Esophagus squamous epithelium (tissue), 5 donors: ENCODE measurements at regions not wholly inside any gene's neighbourhood (a gene's known extent, or its start where the extent isn't known, plus 50 kb on each side); places are given as distances from the start of the nearest gene placed in this dataset.
"Not testable (repeated sequence)": the region's sequence is repeated elsewhere in the genome, so short reads cannot be mapped to it uniquely, and the experiment has no call there.

ENCODE experiments used
- DNase-seq: peaks from one replicate; lab custom pipeline; 2025; lab: John Stamatoyannopoulos, UW
- H3K27ac ChIP-seq, 4 donors: fragments of 200-600 bp; sonication (generic); one replicate each; pipeline ENCODE4 v1.5.1; 2016 to 2019; ENCODE audit warnings: mild to moderate bottlenecking in 1 of 4
- H3K27me3 ChIP-seq, 4 donors: fragments of 200-600 bp; sonication (generic); 1 replicate in 3 of 4; 2 replicates in 1 of 4; pipeline versions ENCODE4 v1.5.1 to v1.6.0; 2017 to 2021; ENCODE audit warnings: antibody characterized with exemption in 1 of 4
- H3K36me3 ChIP-seq, 3 donors: fragments of 200-600 bp; sonication (generic); one replicate each; pipeline ENCODE4 v1.5.1; 2016 to 2019
- H3K4me1 ChIP-seq, 3 donors: fragments of 200-600 bp; sonication (generic); one replicate each; pipeline ENCODE4 v1.5.1; 2017 to 2019
- H3K4me3 ChIP-seq, 4 donors: fragments of 200-600 bp; sonication (generic); 1 replicate in 3 of 4; 2 replicates in 1 of 4; pipeline ENCODE4 v1.5.1; 2016 to 2019; ENCODE audit warnings: mild to moderate bottlenecking in 2 of 4, moderate library complexity in 1 of 4
- H3K9me3 ChIP-seq, 3 donors: fragments of 200-600 bp; sonication (generic); one replicate each; pipeline ENCODE4 v1.5.1; 2016 to 2019
- CTCF ChIP-seq, 6 experiments: fragments of 450-650 bp in 4 of 6; fragments of 200-600 bp in 2 of 6; sonication (generic) in 2 of 6; IDR thresholded peaks; one replicate each; pipeline ENCODE4 v1.5.1; 2016 to 2019; ENCODE audit warnings: antibody characterized with exemption in 6 of 6, mild to moderate bottlenecking in 4 of 6, moderate library complexity in 4 of 6
- POLR2A ChIP-seq, 4 donors: fragments of 450-650 bp; IDR thresholded peaks; one replicate each; pipeline ENCODE4 v1.6.1; 2017; ENCODE audit warnings: antibody characterized with exemption in 4 of 4, mild to moderate bottlenecking in 4 of 4, moderate library complexity in 3 of 4
- WGBS, 2 donors: methylation state at CpG; one replicate each; pipeline ENCODE4 v1.1.5; 2018; 5-methylcytosine and 5-hydroxymethylcytosine counted together
- intact Hi-C: fragments of 100-400 bp; cut with DNase I; formaldehyde crosslinking; loops from one replicate; pipeline ENCODE4 v1.15.0; 2022
- donor health status: DM: yes; HTN: yes; CAD: no.

GRCh38 chr9:81424431-81424830 lies 264.9 kb downstream of the TLE1 start:
- Histone ChIP-seq H3K4me1 (no peaks in the 10 kb centered on the region), H3K27ac (no peak overlapping the region), H3K4me3 (no peak overlapping the region), H3K27me3 (no peaks in the 10 kb centered on the region), H3K36me3 (no peaks in the 10 kb centered on the region), H3K9me3 (peaks cover 0 to 14% (median 13%) of the 10 kb centered on the region in 3 donors)
- 8 to 12% methylated on average over 1 of the region's 1 CpG for WGBS, 2 donors
- intact Hi-C loops, result no loop called here
- no peak for DNase-seq
- TF ChIP-seq POLR2A (IDR thresholded peaks at IDR 0.05) (no peak), CTCF (IDR thresholded peaks at IDR 0.05) (no peak)

DNA sequence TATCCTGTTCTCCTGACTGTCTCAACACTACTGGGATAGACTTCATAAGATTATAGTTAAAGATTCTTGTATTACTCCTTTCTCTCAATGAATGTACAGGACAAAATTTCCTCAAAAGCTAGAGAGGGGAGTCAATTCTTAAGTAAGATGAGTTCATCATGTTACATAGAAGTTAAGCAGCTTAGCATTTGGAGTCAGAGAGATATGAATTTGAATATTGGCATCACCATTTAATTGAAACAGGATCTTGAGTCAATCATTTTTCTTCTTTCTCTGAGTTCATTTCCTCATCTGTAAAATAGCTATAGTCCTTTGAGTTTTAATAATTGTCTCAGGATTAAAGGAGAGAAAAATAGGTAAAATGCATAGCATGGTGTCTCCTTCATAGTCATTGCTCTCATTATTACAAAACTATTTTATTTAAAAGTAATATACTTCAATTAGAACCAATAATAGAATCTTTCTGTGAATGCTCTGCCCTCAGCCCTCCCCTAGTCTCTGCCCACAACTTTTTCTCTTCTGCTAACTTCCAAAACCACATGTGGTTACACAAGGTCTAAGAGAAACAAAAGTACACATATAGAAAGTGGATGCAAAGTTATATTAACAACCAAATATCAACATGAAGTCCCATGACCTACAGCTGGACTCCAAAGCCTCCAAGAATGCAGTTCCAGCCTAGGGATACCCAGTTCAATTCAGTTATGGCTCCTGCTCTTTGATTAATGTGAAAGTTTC lies 265.6 kb downstream of the TLE1 start:
- no peaks in the 10 kb centered on the region for H3K36me3 ChIP-seq
- no peak overlapping the region for H3K4me3 ChIP-seq
- intact Hi-C loops, result no loop called here
- H3K9me3 ChIP-seq, result peaks cover 0 to 14% (median 13%) of the 10 kb centered on the region in 3 donors
- DNase-seq, result no peak
- H3K27me3 ChIP-seq, result no peaks in the 10 kb centered on the region
- H3K4me1 ChIP-seq, result no peaks in the 10 kb centered on the region
- H3K27ac ChIP-seq, result no peak overlapping the region
- no peak for TF ChIP-seq POLR2A (IDR thresholded peaks at IDR 0.05)
- TF ChIP-seq CTCF (IDR thresholded peaks at IDR 0.05), result no peak

- DNase-seq, intact Hi-C loops, H3K36me3 ChIP-seq, H3K27me3 ChIP-seq, H3K9me3 ChIP-seq, H3K27ac ChIP-seq, H3K4me3 ChIP-seq, H3K4me1 ChIP-seq: not testable (repeated sequence)
- 66 to 71% methylated on average over 3 of the region's 3 CpGs for WGBS, 2 donors
Measured at GRCh38 chr9:81421090-81421489, 268.3 kb downstream of the TLE1 start.

DNA sequence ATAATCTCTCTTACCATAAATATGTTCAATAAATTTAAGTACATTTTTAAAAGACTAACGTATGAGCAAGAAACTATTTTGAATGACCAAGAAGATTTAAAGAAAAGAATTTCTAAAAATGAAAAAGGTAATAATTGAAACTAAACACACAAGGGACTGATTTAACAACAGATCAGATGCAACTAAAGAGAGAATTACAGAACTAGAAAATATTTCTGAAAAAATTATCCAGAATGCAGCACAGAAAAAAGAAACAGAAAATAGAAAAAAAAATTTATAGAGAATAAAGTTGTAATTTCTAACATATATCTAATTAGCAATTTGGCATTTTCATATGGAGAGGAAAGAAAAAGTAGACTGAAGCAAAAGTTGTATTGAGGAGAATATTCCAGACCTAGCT lies 269.3 kb downstream of the TLE1 start:
- no peak overlapping the region for H3K4me3 ChIP-seq
- no peaks in the 10 kb centered on the region for H3K36me3 ChIP-seq
- 81 to 93% methylated on average over 1 of the region's 1 CpG for WGBS, 2 donors
- no peak overlapping the region for H3K27ac ChIP-seq
- no peak for DNase-seq
- no peaks in the 10 kb centered on the region for H3K9me3 ChIP-seq
- intact Hi-C loops, result no loop called here
- TF ChIP-seq CTCF (IDR thresholded peaks at IDR 0.05), result no peak
- H3K4me1 ChIP-seq, result peaks cover 0 to 3% (median 0%) of the 10 kb centered on the region in 3 donors
- H3K27me3 ChIP-seq, result no peaks in the 10 kb centered on the region

DNA sequence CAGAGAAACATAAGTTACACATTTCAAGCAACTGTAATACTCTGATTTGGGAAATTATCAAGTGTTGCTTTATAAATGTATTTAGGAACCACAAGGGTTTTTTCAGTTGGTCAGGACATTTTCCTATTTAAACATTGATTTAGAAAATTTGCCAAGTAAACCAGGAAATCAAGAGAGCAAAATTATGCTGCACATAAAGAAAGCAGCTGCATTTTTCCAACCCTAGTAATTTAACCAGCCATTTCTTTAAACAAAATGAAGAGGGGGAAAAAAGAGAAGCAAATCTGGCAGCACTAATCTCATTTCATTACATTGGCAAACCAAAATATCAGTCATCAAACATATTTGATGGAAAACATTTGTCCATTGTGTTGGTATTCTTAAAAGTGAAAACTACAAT lies 271.4 kb downstream of the TLE1 start:
- intact Hi-C loops, result no loop called here
- no peak for DNase-seq
- TF ChIP-seq POLR2A (IDR thresholded peaks at IDR 0.05) (no peak), CTCF (IDR thresholded peaks at IDR 0.05) (no peak)
- H3K36me3 ChIP-seq, result no peaks in the 10 kb centered on the region
- no peaks in the 10 kb centered on the region for H3K27me3 ChIP-seq
- no peak overlapping the region for H3K4me3 ChIP-seq
- peaks cover 0 to 3% (median 0%) of the 10 kb centered on the region in 3 donors for H3K4me1 ChIP-seq
- H3K27ac ChIP-seq, result no peak overlapping the region
- no peaks in the 10 kb centered on the region for H3K9me3 ChIP-seq

- Histone ChIP-seq H3K27me3 (no peaks in the 10 kb centered on the region), H3K36me3 (no peaks in the 10 kb centered on the region), H3K4me1 (peaks cover 0 to 3% (median 0%) of the 10 kb centered on the region in 3 donors), H3K9me3 (no peaks in the 10 kb centered on the region), H3K4me3 (no peak overlapping the region), H3K27ac (peak overlapping the region in 1 of 4 donors; percentile 2)
- WGBS, 2 donors, result 79 to 83% methylated on average over 2 of the region's 2 CpGs
- TF ChIP-seq POLR2A (IDR thresholded peaks at IDR 0.05) (no peak), CTCF (IDR thresholded peaks at IDR 0.05) (no peak)
- DNase-seq, result no peak
- intact Hi-C loops, result no loop called here
Measured at GRCh38 chr9:81417299-81417675, 272.1 kb downstream of the TLE1 start.
